LHCN-M2 (cell line): ENCODE measurements at regions not wholly inside any gene's neighbourhood (a gene's known extent, or its start where the extent isn't known, plus 50 kb on each side); places are given as distances from the start of the nearest gene placed in this dataset.
"Not testable (repeated sequence)": the region's sequence is repeated elsewhere in the genome, so short reads cannot be mapped to it uniquely, and the experiment has no call there.

Source experiments
- DNase-seq: peaks from one replicate; pipeline ENCODE4 v3.0.0-alpha.2; 2012; ENCODE audit warnings: low read depth

- DNase-seq: not testable (repeated sequence)
Observed at GRCh38 chr3:143175940-143176894, 56.6 kb downstream of the CHST2 start.

- DNase-seq: not testable (repeated sequence)
Observed at GRCh38 chr3:143177965-143178364, 58.4 kb downstream of the CHST2 start.

GRCh38 chr3:143178775-143179548, 59.4 kb downstream of the CHST2 start:
- not testable (repeated sequence) for DNase-seq

- DNase-seq: no peak
Observed at GRCh38 chr3:143179603-143180002, 60.0 kb downstream of the CHST2 start.

- not testable (repeated sequence) for DNase-seq
Observed at GRCh38 chr3:143180860-143181259, 61.3 kb downstream of the CHST2 start.

- not testable (repeated sequence) for DNase-seq
Observed at GRCh38 chr3:143181977-143182376, 62.4 kb downstream of the CHST2 start.

GRCh38 chr3:143182866-143183664, 63.5 kb downstream of the CHST2 start:
- DNase-seq: no peak

- no peak for DNase-seq
Observed at GRCh38 chr3:143183665-143183964, 64.0 kb downstream of the CHST2 start.

GRCh38 chr3:143184099-143184498, 64.5 kb downstream of the CHST2 start:
- DNase-seq: no peak

- no peak for DNase-seq
Observed at GRCh38 chr3:143185401-143185800, 65.8 kb downstream of the CHST2 start.

- no peak for DNase-seq
Observed at GRCh38 chr3:143187111-143187510, 67.5 kb downstream of the CHST2 start.

GRCh38 chr3:143188881-143189280, 69.3 kb downstream of the CHST2 start:
- DNase-seq: no peak

- DNase-seq: no peak
Observed at GRCh38 chr3:143190101-143190500, 70.5 kb downstream of the CHST2 start.

GRCh38 chr3:143192193-143192592, 72.6 kb downstream of the CHST2 start:
- DNase-seq: no peak

GRCh38 chr3:143200001-143200924, 80.7 kb downstream of the CHST2 start:
- DNase-seq: no peak

GRCh38 chr3:143201045-143201444, 81.5 kb downstream of the CHST2 start:
- no peak for DNase-seq

- DNase-seq: no peak
Observed at GRCh38 chr3:143201870-143202752, 82.5 kb downstream of the CHST2 start.

GRCh38 chr3:143203142-143203541, 83.6 kb downstream of the CHST2 start:
- no peak for DNase-seq

- DNase-seq: peak; percentile 49
Observed at GRCh38 chr3:143203848-143204247, 84.3 kb downstream of the CHST2 start.

- no peak for DNase-seq
Observed at GRCh38 chr3:143206955-143207337, 87.4 kb downstream of the CHST2 start.
